HEK293 (cell line): ENCODE measurements at regions not wholly inside any gene's neighbourhood (a gene's known extent, or its start where the extent isn't known, plus 50 kb on each side); places are given as distances from the start of the nearest gene placed in this dataset.

Experiments
- BCL11A ChIP-seq: fragments of 450-650 bp; formaldehyde crosslinking; IDR thresholded peaks from 2 replicates; pipeline ENCODE4 v1.5.1; 2016; ENCODE audit warnings: low read depth, missing biosample characterization, missing genetic modification characterization
- KLF16 ChIP-seq: fragments of 450-650 bp; formaldehyde crosslinking; IDR thresholded peaks from 2 replicates; pipeline ENCODE4 v1.5.1; 2017; ENCODE audit warnings: missing biosample characterization, missing genetic modification characterization
- YY1 ChIP-seq: fragments of 450-650 bp; formaldehyde crosslinking; IDR thresholded peaks from 2 replicates; pipeline ENCODE4 v1.5.1; 2018; ENCODE audit warnings: missing biosample characterization, missing genetic modification characterization
- ZNF24 ChIP-seq: fragments of 450-650 bp; formaldehyde crosslinking; IDR thresholded peaks from 2 replicates; pipeline ENCODE4 v1.5.1; 2016; ENCODE audit warnings: missing biosample characterization, missing genetic modification characterization
- ZNF274 ChIP-seq, 2 experiments: fragments of 200-500 bp in 1 of 2; fragments of 450-650 bp in 1 of 2; sonication (Bioruptor generic) in 1 of 2; formaldehyde crosslinking in 1 of 2; IDR thresholded peaks; 2 replicates each; pipeline versions ENCODE4 v1.5.1 to v1.6.1; 2014 to 2016; ENCODE audit warnings: borderline replicate concordance in 1 of 2, inconsistent platforms in 1 of 2, low read length in 1 of 2, missing biosample characterization in 1 of 2, missing genetic modification characterization in 1 of 2
- ZNF292 ChIP-seq: fragments of 450-650 bp; formaldehyde crosslinking; IDR thresholded peaks from 2 replicates; pipeline ENCODE4 v1.5.1; 2016; ENCODE audit warnings: low read depth, missing biosample characterization, missing genetic modification characterization, borderline replicate concordance
- ZNF404 ChIP-seq: fragments of 450-650 bp; formaldehyde crosslinking; IDR thresholded peaks from 2 replicates; pipeline ENCODE4 v1.5.1; 2017; ENCODE audit warnings: missing biosample characterization, missing genetic modification characterization
- TF ChIP-seq, protein P1 (sequence below): fragments of 450-650 bp; formaldehyde crosslinking; IDR thresholded peaks from 2 replicates; pipeline ENCODE4 v1.5.1; 2016; ENCODE audit warnings: missing biosample characterization, missing genetic modification characterization
- TF ChIP-seq, protein P2 (sequence below): fragments of 450-650 bp; formaldehyde crosslinking; IDR thresholded peaks from 2 replicates; pipeline ENCODE4 v1.5.1; 2016; ENCODE audit warnings: missing biosample characterization, missing genetic modification characterization
- TF ChIP-seq, protein P3 (sequence below): fragments of 450-650 bp; formaldehyde crosslinking; IDR thresholded peaks from 2 replicates; pipeline ENCODE4 v1.5.1; 2016; ENCODE audit warnings: missing biosample characterization, missing genetic modification characterization
- TF ChIP-seq, protein P4 (sequence below): fragments of 450-650 bp; formaldehyde crosslinking; optimal IDR thresholded peaks from 2 replicates; pipeline ENCODE3; 2016; ENCODE audit warnings: missing biosample characterization, mild to moderate bottlenecking, missing genetic modification characterization

DNA sequence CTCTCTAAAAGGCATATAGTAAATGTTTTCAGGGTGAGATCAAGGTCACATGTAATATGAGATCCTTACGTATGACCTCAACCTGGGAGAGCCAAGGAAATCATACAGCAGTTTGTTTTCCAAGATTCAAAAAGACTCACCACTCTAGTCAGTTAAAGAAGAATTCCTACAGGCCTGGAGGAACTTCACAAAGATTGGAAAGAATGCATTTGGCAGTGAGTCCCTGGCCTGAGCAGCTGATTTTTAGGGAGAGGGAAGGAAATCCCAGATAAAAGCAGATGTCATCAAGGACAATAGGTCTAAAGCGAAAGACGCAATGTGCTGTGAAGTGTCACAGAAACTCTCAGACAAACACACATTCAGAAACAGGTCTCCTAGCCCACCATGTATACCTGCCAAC is 424.0 kb upstream of the ZNF462 start:
- TF ChIP-seq ZNF404 (no peak), YY1 (no peak), ZNF24 (tag by site-specific recombination) (no peak), ZNF274 (IDR thresholded peaks at IDR 0.05; ENCODE audit: low read length) (no peak), ZNF274 (tag by site-specific recombination; IDR thresholded peaks at IDR 0.05; ENCODE audit: borderline replicate concordance) (no peak), BCL11A (no peak), ZNF292 (tag by site-specific recombination) (no peak), KLF16 (tag by site-specific recombination) (no peak)
- TF ChIP-seq, protein P1, sequence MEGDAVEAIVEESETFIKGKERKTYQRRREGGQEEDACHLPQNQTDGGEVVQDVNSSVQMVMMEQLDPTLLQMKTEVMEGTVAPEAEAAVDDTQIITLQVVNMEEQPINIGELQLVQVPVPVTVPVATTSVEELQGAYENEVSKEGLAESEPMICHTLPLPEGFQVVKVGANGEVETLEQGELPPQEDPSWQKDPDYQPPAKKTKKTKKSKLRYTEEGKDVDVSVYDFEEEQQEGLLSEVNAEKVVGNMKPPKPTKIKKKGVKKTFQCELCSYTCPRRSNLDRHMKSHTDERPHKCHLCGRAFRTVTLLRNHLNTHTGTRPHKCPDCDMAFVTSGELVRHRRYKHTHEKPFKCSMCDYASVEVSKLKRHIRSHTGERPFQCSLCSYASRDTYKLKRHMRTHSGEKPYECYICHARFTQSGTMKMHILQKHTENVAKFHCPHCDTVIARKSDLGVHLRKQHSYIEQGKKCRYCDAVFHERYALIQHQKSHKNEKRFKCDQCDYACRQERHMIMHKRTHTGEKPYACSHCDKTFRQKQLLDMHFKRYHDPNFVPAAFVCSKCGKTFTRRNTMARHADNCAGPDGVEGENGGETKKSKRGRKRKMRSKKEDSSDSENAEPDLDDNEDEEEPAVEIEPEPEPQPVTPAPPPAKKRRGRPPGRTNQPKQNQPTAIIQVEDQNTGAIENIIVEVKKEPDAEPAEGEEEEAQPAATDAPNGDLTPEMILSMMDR (tag by site-specific recombination), result no peak
- TF ChIP-seq, protein P2, sequence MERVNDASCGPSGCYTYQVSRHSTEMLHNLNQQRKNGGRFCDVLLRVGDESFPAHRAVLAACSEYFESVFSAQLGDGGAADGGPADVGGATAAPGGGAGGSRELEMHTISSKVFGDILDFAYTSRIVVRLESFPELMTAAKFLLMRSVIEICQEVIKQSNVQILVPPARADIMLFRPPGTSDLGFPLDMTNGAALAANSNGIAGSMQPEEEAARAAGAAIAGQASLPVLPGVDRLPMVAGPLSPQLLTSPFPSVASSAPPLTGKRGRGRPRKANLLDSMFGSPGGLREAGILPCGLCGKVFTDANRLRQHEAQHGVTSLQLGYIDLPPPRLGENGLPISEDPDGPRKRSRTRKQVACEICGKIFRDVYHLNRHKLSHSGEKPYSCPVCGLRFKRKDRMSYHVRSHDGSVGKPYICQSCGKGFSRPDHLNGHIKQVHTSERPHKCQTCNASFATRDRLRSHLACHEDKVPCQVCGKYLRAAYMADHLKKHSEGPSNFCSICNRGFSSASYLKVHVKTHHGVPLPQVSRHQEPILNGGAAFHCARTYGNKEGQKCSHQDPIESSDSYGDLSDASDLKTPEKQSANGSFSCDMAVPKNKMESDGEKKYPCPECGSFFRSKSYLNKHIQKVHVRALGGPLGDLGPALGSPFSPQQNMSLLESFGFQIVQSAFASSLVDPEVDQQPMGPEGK (tag by site-specific recombination), result no peak
- TF ChIP-seq, protein P3, sequence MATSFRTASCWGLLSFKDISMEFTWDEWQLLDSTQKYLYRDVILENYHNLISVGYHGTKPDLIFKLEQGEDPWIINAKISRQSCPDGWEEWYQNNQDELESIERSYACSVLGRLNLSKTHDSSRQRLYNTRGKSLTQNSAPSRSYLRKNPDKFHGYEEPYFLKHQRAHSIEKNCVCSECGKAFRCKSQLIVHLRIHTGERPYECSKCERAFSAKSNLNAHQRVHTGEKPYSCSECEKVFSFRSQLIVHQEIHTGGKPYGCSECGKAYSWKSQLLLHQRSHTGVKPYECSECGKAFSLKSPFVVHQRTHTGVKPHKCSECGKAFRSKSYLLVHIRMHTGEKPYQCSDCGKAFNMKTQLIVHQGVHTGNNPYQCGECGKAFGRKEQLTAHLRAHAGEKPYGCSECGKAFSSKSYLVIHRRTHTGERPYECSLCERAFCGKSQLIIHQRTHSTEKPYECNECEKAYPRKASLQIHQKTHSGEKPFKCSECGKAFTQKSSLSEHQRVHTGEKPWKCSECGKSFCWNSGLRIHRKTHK (tag by site-specific recombination), result no peak
- TF ChIP-seq, protein P4, sequence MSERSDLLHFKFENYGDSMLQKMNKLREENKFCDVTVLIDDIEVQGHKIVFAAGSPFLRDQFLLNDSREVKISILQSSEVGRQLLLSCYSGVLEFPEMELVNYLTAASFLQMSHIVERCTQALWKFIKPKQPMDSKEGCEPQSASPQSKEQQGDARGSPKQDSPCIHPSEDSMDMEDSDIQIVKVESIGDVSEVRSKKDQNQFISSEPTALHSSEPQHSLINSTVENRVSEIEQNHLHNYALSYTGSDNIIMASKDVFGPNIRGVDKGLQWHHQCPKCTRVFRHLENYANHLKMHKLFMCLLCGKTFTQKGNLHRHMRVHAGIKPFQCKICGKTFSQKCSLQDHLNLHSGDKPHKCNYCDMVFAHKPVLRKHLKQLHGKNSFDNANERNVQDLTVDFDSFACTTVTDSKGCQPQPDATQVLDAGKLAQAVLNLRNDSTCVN, result no peak
